Stimulated activated CD4-positive, alpha-beta T cell treated with anti-CD3 and anti-CD28 coated beads, TNF-alpha, amount 100 ng/mL, for 48 hours (primary cell): ENCODE measurements at regions not wholly inside any gene's neighbourhood (a gene's known extent, or its start where the extent isn't known, plus 50 kb on each side); places are given as distances from the start of the nearest gene placed in this dataset.
A peak's percentile ranks its signal among the peaks of the same experiment; 100 is the strongest.
"Not testable (repeated sequence)": the region's sequence is repeated elsewhere in the genome, so short reads cannot be mapped to it uniquely, and the experiment has no call there.

ENCODE experiments used
- DNase-seq, 3 donors: peaks; one replicate each; pipeline ENCODE4 v3.0.0-alpha.2; 2020; ENCODE audit warnings: low read depth in 3 of 3

DNA sequence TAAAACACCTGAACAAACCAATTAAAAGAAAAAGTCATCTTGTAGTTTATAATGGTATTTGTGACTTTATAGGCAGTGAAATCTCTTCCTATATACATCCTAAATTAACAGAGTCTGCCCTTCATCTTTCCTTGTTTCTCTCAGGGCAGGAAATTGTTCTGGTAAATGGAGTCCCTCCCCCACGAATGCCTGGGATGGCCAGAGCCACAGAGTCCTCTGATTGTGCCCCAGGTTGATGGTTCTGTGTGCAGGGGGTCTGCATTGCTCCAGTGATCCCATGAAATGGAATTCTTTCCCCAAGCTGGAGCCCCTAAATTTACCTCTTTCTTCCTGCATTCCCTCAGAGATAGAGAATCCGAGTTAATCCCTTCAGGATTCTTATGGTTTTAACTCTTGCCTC lies 155.5 kb downstream of the MTX2 start:
- no peak for DNase-seq

- no peak for DNase-seq
Observed at GRCh38 chr2:176427549-176427948, 158.3 kb downstream of the MTX2 start.

GRCh38 chr2:176428944-176429469 lies 159.8 kb downstream of the MTX2 start:
- DNase-seq = not testable (repeated sequence)

- no peak for DNase-seq
Observed at GRCh38 chr2:176432434-176432833, 163.2 kb downstream of the MTX2 start.

GRCh38 chr2:176435729-176436128 lies 166.5 kb downstream of the MTX2 start:
- no peak for DNase-seq

DNA sequence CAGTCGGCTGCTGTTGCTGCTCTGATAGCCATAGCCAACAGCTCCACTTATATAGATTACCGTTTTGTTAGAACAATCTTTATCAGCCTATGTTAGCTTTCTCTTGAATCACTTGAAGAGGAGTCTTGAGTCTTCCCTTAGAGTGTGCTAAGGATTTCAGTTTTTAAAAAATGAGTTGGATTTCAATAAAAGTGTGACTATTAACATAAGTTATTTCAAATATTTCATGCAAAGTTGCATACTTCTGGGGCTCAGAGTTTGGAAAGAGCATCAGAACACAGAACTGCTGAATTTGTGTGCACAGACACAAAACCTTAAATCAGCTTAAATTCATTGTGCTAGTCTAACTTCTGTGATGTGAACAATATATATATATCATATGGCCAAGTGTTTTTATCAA lies 174.7 kb downstream of the MTX2 start:
- no peak for DNase-seq

DNA sequence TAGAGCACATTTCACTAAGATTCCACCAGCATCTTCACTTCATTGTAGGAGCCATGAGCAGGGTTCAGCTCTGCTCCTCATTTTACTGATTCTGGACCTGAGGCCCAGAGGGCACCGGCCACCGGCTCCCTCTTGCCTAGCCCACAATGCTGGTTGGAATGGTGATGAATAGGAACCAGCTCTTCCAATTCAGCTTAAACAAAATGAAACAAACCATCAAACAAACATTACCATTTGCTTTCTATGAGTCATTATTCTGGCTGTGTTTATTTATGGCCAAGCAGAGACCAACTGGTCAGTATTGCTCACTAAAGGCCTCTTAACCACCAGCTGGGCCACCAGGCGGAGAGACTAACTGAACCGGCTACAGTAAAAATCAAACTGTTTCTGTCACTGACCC lies 176.7 kb downstream of the MTX2 start:
- no peak for DNase-seq

GRCh38 chr2:176446718-176447414 lies 177.6 kb downstream of the MTX2 start:
- DNase-seq = no peak

DNA sequence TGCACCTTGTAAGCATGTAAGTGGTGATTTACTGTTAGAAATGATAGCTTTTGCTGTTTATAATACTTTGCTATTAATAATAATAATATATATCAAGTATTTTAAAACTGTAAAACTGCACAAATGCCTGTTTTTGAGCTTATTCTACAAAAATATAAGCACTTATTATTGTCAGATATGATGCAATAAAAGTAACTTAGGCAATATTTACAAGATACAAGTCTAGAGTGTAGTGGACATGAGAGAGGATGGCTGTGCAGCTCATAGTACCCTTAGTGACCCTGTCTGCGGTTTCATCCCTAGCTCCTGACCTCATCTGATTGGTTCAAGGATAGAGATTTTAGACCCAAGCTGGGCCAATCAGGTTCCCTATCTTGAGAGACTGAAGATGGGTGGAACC lies 178.4 kb downstream of the MTX2 start:
- DNase-seq = no peak

DNA sequence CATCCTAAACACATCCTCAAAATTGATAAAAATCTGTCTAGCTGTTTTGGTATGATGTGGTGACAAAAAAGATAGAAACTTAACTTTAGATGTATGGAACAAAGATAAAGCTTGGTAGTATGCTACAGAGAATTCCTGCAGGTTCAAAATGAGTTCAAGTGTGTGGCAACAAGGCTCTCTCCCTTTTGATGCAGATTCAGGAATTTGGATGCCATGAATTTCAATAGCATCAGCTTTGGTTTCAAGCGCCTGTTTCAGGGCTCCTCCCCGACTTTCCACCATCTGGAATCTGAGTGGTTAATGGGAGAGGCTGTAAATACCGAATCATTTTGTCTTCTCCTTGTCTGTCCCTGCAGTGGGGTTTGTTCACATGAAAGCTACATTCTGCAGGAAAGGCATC lies 180.6 kb downstream of the MTX2 start:
- DNase-seq = no peak

GRCh38 chr2:176453784-176454183 lies 184.5 kb downstream of the MTX2 start:
- DNase-seq = no peak

- DNase-seq = peak; percentile 56 to 75 (median 75)
Observed at GRCh38 chr2:176454893-176455815, 185.9 kb downstream of the MTX2 start.

- DNase-seq = no peak
Observed at GRCh38 chr2:176455816-176456291, 186.6 kb downstream of the MTX2 start.

- DNase-seq = no peak
Observed at GRCh38 chr2:176457481-176457880, 188.2 kb downstream of the MTX2 start.

DNA sequence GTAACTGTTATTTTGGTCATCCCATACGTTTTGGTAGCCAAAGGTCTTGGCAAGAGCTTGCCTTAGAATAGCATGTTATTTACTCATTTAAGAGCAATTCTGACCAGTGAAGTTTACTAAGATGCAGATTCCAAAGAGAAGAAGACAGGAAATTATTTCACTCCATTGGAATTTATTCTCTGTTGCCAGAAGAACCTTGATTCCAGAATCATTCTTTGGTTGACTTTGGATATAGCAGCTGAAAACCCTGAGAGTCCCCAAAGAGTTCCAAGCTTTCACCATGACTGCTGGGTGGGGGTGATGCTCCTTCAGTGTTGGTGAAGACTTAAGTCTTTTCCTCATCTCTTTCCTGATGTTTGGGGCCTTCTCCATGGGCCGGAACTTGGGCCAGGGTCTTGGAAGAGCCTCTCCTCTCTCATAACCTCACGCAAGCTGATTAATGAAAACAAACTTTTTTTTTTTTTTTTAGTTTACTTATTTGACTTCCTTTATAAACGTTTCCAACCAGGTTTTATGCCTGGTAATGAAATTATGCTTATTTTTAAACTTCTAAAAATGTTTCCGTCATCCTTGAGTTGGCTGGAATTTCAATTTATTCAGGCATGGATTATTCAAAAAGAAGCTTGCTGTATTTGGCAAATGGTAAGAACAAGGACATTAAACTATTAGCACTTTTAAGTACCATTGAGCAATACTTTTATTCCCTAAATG lies 192.0 kb downstream of the MTX2 start:
- DNase-seq = no peak

- DNase-seq = no peak
Observed at GRCh38 chr2:176461809-176462670, 192.8 kb downstream of the MTX2 start.

DNA sequence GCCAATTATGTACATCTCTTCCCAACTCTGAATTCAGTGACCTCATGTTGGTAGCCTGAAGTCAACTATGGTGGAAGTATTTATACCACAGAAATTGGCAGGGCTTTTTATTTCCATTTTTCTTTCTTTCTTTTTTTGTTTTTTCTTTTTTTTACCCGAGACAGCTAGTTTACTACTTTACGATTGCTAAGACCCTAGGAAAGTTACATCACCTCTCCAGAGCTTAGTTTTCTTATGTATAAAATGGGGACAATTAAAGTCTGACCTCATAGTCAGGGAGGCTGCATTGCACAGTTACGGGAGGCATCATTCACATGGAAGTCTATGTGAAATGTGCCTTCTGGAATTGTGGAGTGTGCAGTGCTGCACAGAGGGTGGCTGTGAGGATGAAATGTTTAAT lies 194.3 kb downstream of the MTX2 start:
- no peak for DNase-seq

- no peak for DNase-seq
Observed at GRCh38 chr2:176464886-176465564, 195.8 kb downstream of the MTX2 start.

GRCh38 chr2:176466918-176467452 lies 197.7 kb downstream of the MTX2 start:
- DNase-seq = no peak

DNA sequence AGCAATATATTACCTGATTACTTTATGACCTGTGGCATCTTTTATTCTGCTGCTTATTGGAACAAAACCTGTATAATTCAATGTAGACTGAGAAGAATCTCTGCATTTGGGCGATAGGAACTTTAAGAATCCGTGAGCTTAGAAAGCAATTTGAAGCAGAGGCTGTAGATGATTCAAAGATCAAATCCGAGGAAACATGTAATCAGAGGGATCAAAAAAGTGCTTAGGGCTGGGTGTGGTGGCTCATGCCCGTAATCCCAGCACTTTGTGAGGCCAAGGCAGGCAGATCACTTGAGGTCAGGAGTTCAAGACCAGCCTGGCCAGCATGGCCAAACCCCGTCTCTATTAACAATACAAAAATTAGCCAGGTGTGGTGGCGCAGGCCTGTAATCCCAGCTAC lies 198.4 kb downstream of the MTX2 start:
- no peak for DNase-seq
